Right atrium auricular region (tissue), 2 donors: ENCODE measurements at regions not wholly inside any gene's neighbourhood (a gene's known extent, or its start where the extent isn't known, plus 50 kb on each side); places are given as distances from the start of the nearest gene placed in this dataset.
"Not testable (repeated sequence)": the region's sequence is repeated elsewhere in the genome, so short reads cannot be mapped to it uniquely, and the experiment has no call there.

ENCODE experiments used
- DNase-seq: peaks from one replicate; pipeline ENCODE4 v3.0.0-alpha.2; 2019; ENCODE audit warnings: low spot score
- H3K27ac ChIP-seq, 2 donors: fragments of 200-600 bp; sonication (generic); 1 replicate in 1 of 2; 2 replicates in 1 of 2; pipeline ENCODE4 v1.5.1; 2016 to 2019
- H3K27me3 ChIP-seq, 2 donors: fragments of 200-600 bp; sonication (generic); one replicate each; pipeline versions ENCODE4 v1.5.1 to v1.6.0; 2017 to 2019
- H3K36me3 ChIP-seq: fragments of 200-600 bp; sonication (generic); one replicate; pipeline ENCODE4 v1.5.1; 2016
- H3K4me1 ChIP-seq, 2 donors: fragments of 200-600 bp; sonication (generic); one replicate each; pipeline versions ENCODE4 v1.5.1 to v1.6.0; 2017 to 2019
- H3K4me3 ChIP-seq, 2 donors: fragments of 200-600 bp; sonication (generic); 1 replicate in 1 of 2; 2 replicates in 1 of 2; pipeline ENCODE4 v1.5.1; 2017 to 2019; ENCODE audit warnings: mild to moderate bottlenecking in 1 of 2, moderate library complexity in 1 of 2
- H3K9me3 ChIP-seq, 2 donors: fragments of 200-600 bp; sonication (generic); one replicate each; pipeline ENCODE4 v1.5.1; 2019
- CTCF ChIP-seq, 2 donors: fragments of 200-600 bp; sonication (generic); IDR thresholded peaks; one replicate each; pipeline ENCODE4 v1.5.1; 2019; ENCODE audit warnings: antibody characterized with exemption in 2 of 2

DNA sequence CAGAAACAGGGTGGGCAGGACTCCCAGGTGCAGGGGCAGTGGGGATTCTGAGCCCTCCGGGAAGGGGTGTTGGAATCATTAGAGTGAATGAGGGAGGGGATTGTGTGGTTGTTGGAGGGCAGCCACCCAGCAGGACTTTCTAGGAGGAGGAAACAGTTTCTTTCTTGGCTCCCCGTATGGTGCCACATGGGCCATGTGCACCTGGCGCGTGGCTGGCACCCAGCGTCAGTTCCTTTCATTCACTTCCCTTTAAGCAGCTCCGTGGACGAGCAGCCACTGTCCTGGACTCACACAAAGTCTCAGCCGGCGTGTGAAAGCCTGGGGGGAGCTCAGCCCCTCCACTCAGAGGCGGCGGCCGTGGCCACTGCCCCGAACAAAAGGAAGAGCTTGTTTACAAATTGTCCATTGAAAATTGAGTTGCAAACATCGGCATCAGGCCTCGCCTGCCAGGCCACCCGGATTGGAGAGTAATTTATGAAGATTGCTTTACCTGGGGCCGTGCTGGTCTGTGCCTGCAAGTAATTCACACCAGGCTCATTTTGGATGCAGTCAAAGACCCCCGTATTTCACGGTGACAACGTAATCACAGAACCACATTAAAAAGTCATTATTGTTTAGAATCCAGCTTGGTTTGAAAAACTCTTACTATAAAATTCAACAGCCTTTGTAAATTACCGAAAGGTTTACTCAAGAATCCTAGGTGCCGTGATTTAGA, 101.7 kb upstream of the C14orf180 start:
- Histone ChIP-seq H3K27me3 (no peaks in the 10 kb centered on the region), H3K9me3 (peaks cover 0 to 18% of the 10 kb centered on the region in 2 donors), H3K4me1 (no peaks in the 10 kb centered on the region), H3K36me3 (no peaks in the 10 kb centered on the region), H3K4me3 (no peak overlapping the region), H3K27ac (no peak overlapping the region)
- no peak for DNase-seq
- no peak for TF ChIP-seq CTCF (IDR thresholded peaks at IDR 0.05)

GRCh38 chr14:104478656-104479055, 100.9 kb upstream of the C14orf180 start:
- H3K27me3 ChIP-seq = no peaks in the 10 kb centered on the region

DNA sequence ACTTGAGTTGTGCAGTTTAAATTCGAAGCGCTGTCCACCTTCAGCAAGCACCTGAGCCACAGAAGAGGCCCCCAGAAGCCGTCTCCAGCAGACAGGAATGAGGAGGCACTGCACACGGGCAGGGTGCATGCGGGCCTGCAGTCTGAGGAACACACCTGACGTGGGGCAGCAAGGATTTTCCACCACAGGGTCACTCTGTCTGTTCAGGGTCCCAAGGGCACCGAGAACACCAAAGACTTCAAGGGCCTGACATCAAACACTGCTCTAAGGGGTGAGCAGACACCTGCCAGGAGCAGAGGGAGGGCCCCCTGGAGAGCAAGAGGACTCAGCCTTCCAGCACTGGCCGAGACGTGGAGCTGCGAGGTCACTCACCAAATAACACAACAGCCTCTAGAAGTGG, 99.7 kb upstream of the C14orf180 start:
- no peak for DNase-seq
- no peaks in the 10 kb centered on the region for H3K36me3 ChIP-seq
- H3K27me3 ChIP-seq = no peaks in the 10 kb centered on the region
- H3K4me1 ChIP-seq = no peaks in the 10 kb centered on the region
- no peak for TF ChIP-seq CTCF (IDR thresholded peaks at IDR 0.05)
- no peak overlapping the region for H3K27ac ChIP-seq
- no peak overlapping the region for H3K4me3 ChIP-seq
- peaks cover 0 to 18% of the 10 kb centered on the region in 2 donors for H3K9me3 ChIP-seq

More at GRCh38 chr14:104478656-104479055, 100.9 kb upstream of the C14orf180 start:
- no peak overlapping the region for H3K27ac ChIP-seq
- no peaks in the 10 kb centered on the region for H3K36me3 ChIP-seq
- H3K4me3 ChIP-seq = no peak overlapping the region
- H3K9me3 ChIP-seq = peaks cover 0 to 18% of the 10 kb centered on the region in 2 donors
- no peak for DNase-seq
- H3K4me1 ChIP-seq = no peaks in the 10 kb centered on the region
- TF ChIP-seq CTCF (IDR thresholded peaks at IDR 0.05) = no peak

DNA sequence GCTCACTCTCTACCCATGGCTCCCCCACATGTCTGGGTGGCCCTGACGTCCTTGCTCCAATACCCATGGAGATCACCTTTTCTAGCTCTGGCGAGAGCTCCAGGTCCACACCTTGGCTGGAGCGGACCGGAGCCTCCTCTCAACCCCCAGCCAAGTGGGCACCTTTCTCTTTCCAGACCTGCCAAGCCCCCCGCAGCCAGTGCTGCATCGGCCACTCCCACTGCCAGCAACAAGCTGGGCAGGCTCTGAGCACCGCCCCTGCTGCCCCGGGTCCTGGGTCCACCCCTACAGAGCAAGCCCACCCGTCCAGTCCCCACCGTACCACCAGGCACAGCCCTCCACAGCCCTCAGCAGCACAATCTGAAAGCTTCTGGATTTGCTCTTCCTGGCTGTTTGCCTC, 98.2 kb upstream of the C14orf180 start:
- Histone ChIP-seq H3K36me3 (no peaks in the 10 kb centered on the region), H3K4me3 (no peak overlapping the region), H3K9me3 (peaks cover 0 to 18% of the 10 kb centered on the region in 2 donors), H3K4me1 (no peaks in the 10 kb centered on the region), H3K27ac (no peak overlapping the region), H3K27me3 (no peaks in the 10 kb centered on the region)
- no peak for DNase-seq
- no peak for TF ChIP-seq CTCF (IDR thresholded peaks at IDR 0.05)

DNA sequence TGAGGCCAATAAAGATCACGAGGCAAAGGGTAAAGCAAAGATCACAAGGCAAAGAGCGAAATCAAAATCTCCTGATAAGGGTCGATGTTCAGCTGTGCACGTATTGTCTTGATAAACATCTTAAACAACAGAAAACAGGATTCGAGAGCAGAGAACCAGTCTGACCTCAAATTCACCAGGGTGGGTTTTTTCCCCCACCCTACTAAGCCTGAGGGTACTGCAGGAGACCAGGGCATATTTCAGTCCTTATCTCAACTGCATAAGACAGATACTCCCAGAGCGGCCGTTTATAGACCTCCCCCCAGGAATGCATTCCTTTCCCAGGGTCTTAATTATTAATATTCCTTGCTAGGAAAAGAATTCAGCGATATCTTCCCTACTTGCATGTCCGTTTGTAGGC, 97.5 kb upstream of the C14orf180 start:
- H3K27me3 ChIP-seq, H3K36me3 ChIP-seq, H3K4me3 ChIP-seq, H3K4me1 ChIP-seq, DNase-seq, H3K27ac ChIP-seq: not testable (repeated sequence)
- H3K9me3 ChIP-seq = peaks cover 0 to 18% of the 10 kb centered on the region in 2 donors

DNA sequence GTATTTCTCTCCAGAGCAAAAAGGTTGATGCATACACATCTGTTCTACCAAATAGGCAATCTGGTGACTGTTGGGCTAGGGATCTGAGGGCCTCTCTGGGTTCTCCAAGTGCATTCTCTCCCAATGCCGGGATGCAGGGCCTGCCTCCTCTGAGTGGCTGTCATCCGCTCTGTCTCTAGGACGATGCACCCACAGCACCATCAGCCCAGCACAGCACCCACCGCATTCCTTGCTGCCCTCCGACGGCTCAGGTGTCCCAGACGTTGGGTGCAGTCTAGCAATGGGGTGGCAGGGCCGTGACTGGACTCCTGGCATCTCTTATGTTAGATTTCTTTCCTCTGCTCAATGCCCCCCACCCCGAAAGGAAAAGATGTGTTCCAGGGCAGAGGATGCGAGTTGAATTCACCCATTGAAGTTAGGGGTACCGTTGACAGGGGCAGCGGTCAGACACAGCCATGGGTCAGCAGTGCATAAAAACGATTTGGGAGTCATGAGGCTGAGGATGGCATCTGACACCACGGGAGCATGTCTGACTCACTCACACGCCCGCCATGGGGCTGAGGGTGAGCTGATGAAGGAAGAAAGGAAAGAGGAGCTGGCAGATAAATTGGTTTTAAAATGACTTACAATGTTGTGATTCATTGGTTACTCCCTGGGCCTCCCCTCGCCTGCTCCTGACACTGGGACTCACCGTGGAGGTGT, 93.2 kb upstream of the C14orf180 start:
- no peak for TF ChIP-seq CTCF (IDR thresholded peaks at IDR 0.05)
- Histone ChIP-seq H3K9me3 (peaks cover 0 to 12% of the 10 kb centered on the region in 2 donors), H3K27ac (no peak overlapping the region), H3K4me1 (no peaks in the 10 kb centered on the region), H3K36me3 (no peaks in the 10 kb centered on the region), H3K27me3 (no peaks in the 10 kb centered on the region), H3K4me3 (no peak overlapping the region)
- DNase-seq = no peak
